ENCODE measurements at regions not wholly inside any gene's neighbourhood (a gene's known extent, or its start where the extent isn't known, plus 50 kb on each side); places are given as distances from the start of the nearest gene placed in this dataset.

DNA sequence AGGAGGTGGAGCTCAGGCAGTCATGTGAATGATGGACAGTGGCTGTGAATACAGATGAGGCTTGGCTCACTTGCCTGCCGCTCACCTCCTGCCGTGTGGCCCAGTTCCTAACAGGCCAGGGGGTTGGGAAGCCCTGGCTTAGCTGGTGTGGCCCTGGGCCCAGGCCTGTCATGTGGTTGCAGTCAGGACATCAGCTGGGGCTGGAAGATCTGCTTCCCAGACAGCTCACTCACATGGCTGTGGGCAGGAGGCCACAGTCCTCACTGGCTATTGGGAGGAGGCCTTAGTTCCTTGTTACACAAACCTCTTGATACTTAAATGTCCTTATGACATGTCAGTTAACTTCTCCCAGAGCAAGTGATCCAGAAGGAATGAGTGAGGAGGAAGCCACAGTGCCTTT, 138.8 kb upstream of the CSF3R start:
- Mint-ChIP-seq H3K4me1 (peaks cover 0 to 5% (median 0%) of the 10 kb centered on the region in 3 donors), H3K27ac (no peak overlapping the region), H3K27me3 (peaks cover 9 to 31% (median 26%) of the 10 kb centered on the region in 3 donors), H3K9me3 (no peaks in the 10 kb centered on the region), H3K36me3 (no peaks in the 10 kb centered on the region), H3K4me3 (no peak overlapping the region)
- ATAC-seq (ENCODE audit: low read depth in 2 of 2), result no peak
- DNase-seq, result no peak

DNA sequence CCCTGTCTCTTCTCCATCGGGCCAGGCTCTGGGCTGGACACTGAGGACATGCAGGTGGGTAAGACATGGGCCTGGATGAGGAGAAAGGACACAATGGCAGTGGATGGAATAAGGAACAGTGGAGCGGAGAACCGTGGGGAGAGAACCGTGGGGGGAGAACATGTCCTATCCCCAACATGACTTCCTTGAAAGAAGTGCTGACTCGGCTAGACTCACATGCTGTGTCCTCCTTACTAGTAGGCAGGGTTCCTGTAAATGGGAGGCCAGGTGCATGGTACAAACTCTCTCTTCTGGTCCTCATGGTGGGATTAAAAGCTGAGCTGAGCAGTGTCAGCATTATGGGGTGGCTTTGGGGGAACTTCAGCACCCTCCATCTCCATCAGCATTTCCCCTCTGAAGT, 137.4 kb upstream of the CSF3R start:
- DNase-seq (no peak), ATAC-seq (ENCODE audit: low read depth in 2 of 2) (no peak)
- H3K9me3 Mint-ChIP-seq, result no peaks in the 10 kb centered on the region
- peaks cover 9 to 20% (median 18%) of the 10 kb centered on the region in 3 donors for H3K27me3 Mint-ChIP-seq
- no peak overlapping the region for H3K27ac Mint-ChIP-seq
- H3K4me3 Mint-ChIP-seq, result no peak overlapping the region
- no peaks in the 10 kb centered on the region for H3K36me3 Mint-ChIP-seq
- peaks cover 0 to 5% (median 0%) of the 10 kb centered on the region in 3 donors for H3K4me1 Mint-ChIP-seq

DNA sequence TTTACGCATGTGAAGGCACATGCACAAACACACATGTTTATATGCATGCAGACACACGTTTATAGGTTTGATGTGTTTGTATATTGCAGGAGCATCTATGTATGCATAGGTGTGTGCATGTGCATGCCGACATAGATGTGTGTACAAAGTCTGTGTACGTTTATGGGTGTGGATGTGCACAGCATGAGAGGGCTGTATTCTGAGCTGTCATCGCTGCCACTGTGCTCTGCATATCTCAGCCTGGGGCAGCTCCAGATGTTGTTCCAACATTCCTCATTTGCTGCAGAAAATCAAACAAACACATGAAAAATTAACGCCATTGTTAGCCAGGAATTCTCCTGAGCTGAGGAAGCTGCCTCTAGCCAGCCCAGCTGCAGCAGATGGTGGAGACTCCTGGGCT, 132.3 kb upstream of the CSF3R start:
- H3K36me3 Mint-ChIP-seq, result no peaks in the 10 kb centered on the region
- no peak overlapping the region for H3K27ac Mint-ChIP-seq

DNA sequence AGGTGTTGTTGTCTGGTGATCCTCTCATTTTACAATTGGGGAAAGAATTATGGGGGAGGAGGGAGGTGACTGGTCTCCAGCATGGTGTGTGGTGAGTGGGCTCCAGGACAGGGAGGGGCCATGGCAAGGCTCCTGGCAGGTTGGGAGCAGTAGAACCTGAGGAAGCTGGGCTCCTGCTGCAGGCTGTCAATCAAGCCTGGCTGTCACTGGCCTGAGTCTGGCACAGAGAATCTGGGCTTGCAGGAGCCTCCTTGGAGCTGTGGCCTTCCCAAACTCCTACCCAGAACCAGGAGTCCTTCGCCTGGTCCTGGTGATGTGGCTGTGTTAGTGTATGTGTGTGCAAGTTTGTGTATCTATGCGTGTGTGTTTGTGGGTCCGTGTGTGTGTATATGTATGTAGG, 131.9 kb upstream of the CSF3R start:
- no peaks in the 10 kb centered on the region for H3K4me1 Mint-ChIP-seq
- H3K36me3 Mint-ChIP-seq, result no peaks in the 10 kb centered on the region
- no peaks in the 10 kb centered on the region for H3K9me3 Mint-ChIP-seq
- ATAC-seq (ENCODE audit: low read depth in 2 of 2) (no peak), DNase-seq (no peak)
- peaks cover 0 to 7% (median 0%) of the 10 kb centered on the region in 3 donors for H3K27me3 Mint-ChIP-seq
- no peak overlapping the region for H3K4me3 Mint-ChIP-seq
- no peak overlapping the region for H3K27ac Mint-ChIP-seq

More for the DNA sequence above, 132.3 kb upstream of the CSF3R start:
- no peak for DNase-seq
- H3K4me1 Mint-ChIP-seq, result no peaks in the 10 kb centered on the region
- no peak for ATAC-seq (ENCODE audit: low read depth in 2 of 2)
- no peak overlapping the region for H3K4me3 Mint-ChIP-seq
- H3K9me3 Mint-ChIP-seq, result no peaks in the 10 kb centered on the region
- H3K27me3 Mint-ChIP-seq, result peaks cover 0 to 7% (median 3%) of the 10 kb centered on the region in 3 donors

DNA sequence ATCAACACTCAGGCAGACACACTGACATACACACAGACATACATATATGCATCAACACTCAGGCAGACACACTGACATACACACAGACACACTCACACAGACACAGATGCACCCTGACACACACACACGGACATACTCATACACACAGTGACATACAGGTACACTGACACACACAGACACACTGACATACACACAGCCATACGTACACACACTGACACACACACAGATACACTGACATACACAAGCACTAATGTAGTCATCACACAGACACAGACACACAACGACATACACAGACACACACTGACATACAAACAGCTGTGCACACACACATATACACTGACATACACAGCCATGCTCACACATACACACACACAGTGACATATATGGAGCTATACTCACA, 131.0 kb upstream of the CSF3R start:
- no peaks in the 10 kb centered on the region for H3K4me1 Mint-ChIP-seq
- no peak overlapping the region for H3K4me3 Mint-ChIP-seq
- no peaks in the 10 kb centered on the region for H3K9me3 Mint-ChIP-seq
- ATAC-seq (ENCODE audit: low read depth in 2 of 2) (no peak), DNase-seq (no peak)
- H3K27ac Mint-ChIP-seq, result no peak overlapping the region
- peaks cover 4 to 7% (median 6%) of the 10 kb centered on the region in 3 donors for H3K27me3 Mint-ChIP-seq
- H3K36me3 Mint-ChIP-seq, result no peaks in the 10 kb centered on the region

DNA sequence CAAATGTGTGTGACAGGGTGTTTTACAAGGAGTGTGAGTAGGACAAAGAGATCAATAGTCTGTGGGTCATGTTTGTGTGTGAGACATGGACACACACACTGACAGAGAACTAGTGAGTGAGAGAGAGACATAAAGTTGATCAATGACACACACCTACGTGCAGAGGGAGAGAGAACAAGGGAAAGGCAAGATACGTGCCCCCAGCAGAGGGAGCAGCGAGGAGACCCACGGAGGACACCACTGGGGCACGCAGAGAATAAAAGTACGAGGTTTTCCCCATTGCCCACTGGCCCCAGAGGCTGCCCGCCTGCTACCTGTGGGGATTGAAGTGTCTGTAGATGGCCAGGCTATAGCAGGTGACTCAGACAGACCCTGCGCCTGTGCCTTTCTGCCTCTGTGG, 130.2 kb upstream of the CSF3R start:
- Mint-ChIP-seq H3K4me3 (no peak overlapping the region), H3K9me3 (no peaks in the 10 kb centered on the region), H3K27me3 (peaks cover 4 to 7% (median 7%) of the 10 kb centered on the region in 3 donors), H3K27ac (no peak overlapping the region), H3K36me3 (no peaks in the 10 kb centered on the region), H3K4me1 (no peaks in the 10 kb centered on the region)
- DNase-seq (no peak), ATAC-seq (ENCODE audit: low read depth in 2 of 2) (no peak)

DNA sequence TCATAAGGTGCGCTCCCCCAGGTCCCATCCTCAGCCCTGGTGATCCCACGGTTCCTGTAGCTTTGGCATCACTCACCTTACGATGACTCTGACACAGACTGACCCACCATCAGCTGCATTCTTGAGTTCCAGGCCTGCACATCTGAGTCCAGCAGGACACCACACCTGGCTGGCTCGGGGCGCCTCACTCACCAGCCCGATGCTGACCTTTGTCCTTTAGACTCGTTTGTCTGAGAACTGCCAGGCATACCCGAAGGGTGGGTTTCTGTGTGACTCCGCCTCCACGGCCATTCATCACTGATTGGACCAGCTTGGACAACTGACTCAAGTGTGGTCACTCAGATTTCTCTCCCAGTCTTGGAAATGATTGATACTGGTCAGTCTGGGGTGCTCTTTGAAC, 129.4 kb upstream of the CSF3R start:
- no peak for DNase-seq
- no peak overlapping the region for H3K27ac Mint-ChIP-seq
- ATAC-seq (ENCODE audit: low read depth in 2 of 2), result no peak
- H3K36me3 Mint-ChIP-seq, result no peaks in the 10 kb centered on the region
- no peaks in the 10 kb centered on the region for H3K9me3 Mint-ChIP-seq
- peaks cover 4 to 7% (median 7%) of the 10 kb centered on the region in 3 donors for H3K27me3 Mint-ChIP-seq
- no peaks in the 10 kb centered on the region for H3K4me1 Mint-ChIP-seq
- no peak overlapping the region for H3K4me3 Mint-ChIP-seq

DNA sequence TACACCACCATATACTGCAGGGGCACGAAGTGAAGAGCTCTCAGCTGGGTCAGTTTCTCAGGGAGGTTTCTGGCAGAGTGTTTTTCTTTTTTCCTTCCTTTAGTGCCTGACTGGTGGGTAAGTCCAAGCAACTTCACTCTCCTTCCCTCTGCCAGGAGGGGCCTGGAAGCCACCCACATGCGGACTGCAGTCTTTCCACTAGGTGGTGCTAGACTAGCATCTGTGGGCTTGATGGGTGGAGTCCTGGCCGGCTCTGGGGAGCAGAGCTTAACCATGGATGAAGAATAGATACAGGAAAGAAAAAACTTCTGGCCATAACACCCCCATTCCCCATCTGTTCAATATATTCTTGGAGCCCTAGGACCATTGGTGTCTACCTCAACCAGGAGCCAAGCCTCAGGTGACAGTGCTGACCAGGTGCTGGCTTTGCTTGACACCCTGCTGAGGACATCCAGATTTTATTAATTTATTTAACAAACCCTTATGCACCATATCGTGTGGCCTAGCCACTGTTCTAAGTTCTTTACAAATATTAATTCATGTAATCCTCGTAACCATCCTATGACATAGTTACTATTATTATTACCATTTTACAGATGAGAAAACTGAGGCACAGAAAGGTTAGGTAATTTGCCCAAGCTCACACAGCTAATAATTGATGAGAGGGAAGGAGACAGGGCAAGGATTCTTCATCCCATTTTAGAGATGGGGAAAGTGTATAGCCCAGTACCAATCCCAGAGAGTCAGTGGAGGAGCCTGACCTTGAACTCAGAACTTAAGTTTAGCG, 126.7 kb upstream of the CSF3R start:
- Mint-ChIP-seq H3K4me3 (no peak overlapping the region), H3K36me3 (no peaks in the 10 kb centered on the region), H3K9me3 (no peaks in the 10 kb centered on the region), H3K27ac (no peak overlapping the region), H3K4me1 (no peaks in the 10 kb centered on the region), H3K27me3 (peaks cover 7 to 24% (median 11%) of the 10 kb centered on the region in 3 donors)
- DNase-seq (no peak), ATAC-seq (ENCODE audit: low read depth in 2 of 2) (no peak)

DNA sequence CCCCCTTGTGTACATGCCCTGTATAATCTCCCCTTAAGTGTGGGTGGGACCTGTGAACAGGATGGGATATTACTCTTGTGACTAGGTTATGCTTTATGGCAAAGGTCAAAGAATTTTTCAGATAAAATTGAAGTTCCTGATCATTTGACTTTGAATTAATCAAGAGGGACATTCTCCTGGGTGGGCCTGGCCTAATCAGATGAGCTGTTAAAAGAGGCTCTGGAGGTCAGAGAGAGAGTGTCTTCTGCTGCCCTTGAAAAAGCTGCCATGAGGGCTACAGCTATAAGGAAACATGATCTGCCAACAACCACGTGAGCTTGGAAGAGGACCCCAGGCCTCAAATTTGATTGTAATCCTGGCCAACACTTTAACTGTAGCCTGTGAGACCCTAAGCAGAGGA, 125.6 kb upstream of the CSF3R start:
- Mint-ChIP-seq H3K27me3 (peaks cover 8 to 26% (median 11%) of the 10 kb centered on the region in 3 donors), H3K27ac (no peak overlapping the region), H3K9me3 (no peaks in the 10 kb centered on the region), H3K4me3 (no peak overlapping the region), H3K4me1 (no peaks in the 10 kb centered on the region), H3K36me3 (no peaks in the 10 kb centered on the region)
- DNase-seq (no peak), ATAC-seq (ENCODE audit: low read depth in 2 of 2) (no peak)

DNA sequence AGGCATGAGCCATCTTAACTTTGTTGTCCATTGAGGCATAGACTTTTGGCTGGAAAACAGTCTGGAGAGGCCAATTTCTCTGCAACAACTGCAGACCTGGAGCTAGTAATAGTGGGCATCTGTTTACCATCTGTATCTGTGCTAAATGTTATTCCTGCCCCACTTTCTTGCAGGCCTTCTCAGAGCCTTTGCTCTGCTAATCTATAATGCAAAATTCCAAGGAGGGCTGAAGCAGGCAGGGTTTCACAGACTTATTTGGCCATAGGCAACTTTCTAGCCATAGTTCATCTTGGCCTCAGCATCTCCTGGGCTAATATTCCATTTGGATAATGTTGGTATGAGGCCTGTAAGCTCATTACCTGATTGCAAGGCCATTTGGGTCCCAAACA, 124.5 kb upstream of the CSF3R start:
- no peak overlapping the region for H3K27ac Mint-ChIP-seq
- H3K27me3 Mint-ChIP-seq, result peaks cover 17 to 36% (median 17%) of the 10 kb centered on the region in 3 donors
- DNase-seq (no peak), ATAC-seq (ENCODE audit: low read depth in 2 of 2) (no peak)
- no peak overlapping the region for H3K4me3 Mint-ChIP-seq
- H3K36me3 Mint-ChIP-seq, result no peaks in the 10 kb centered on the region
- H3K4me1 Mint-ChIP-seq, result no peaks in the 10 kb centered on the region
- H3K9me3 Mint-ChIP-seq, result peaks cover 0 to 5% (median 0%) of the 10 kb centered on the region in 7 donors

DNA sequence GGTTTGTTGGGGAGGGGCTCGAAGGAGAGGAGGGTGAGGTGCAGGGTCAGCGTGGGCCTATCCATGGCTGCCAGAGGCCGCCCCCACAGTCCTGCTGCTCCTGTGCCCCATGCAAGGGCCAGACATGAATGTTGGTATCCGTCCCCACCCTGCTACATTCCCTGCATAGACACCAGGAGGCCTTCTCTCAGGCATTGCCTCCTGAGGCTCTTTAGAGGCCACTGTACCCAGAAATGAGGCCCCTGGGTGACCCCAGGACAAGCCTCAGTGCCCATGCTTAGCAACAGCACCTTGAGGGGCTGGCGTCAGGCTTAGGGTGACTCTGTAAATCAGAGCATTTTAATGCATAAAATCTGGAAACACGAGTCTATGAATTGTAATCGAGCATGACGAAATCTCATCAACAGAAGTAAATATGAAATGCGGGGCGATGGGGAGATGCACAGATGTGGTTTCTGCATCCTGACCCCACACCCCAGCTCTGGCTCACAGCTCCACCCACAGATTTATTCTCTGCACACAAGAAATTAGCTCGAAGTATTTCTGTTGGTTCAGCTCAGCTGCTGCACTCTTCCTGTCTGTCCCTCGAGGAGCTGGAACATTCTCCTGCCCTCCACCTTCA, 124.0 kb upstream of the CSF3R start:
- H3K4me3 Mint-ChIP-seq, result no peak overlapping the region
- H3K9me3 Mint-ChIP-seq, result peaks cover 0 to 5% (median 0%) of the 10 kb centered on the region in 7 donors
- DNase-seq, result no peak
- peaks cover 12 to 38% (median 17%) of the 10 kb centered on the region in 3 donors for H3K27me3 Mint-ChIP-seq
- H3K4me1 Mint-ChIP-seq, result no peaks in the 10 kb centered on the region
- H3K36me3 Mint-ChIP-seq, result no peaks in the 10 kb centered on the region
- no peak overlapping the region for H3K27ac Mint-ChIP-seq
- no peak for ATAC-seq (ENCODE audit: low read depth in 2 of 2)

DNA sequence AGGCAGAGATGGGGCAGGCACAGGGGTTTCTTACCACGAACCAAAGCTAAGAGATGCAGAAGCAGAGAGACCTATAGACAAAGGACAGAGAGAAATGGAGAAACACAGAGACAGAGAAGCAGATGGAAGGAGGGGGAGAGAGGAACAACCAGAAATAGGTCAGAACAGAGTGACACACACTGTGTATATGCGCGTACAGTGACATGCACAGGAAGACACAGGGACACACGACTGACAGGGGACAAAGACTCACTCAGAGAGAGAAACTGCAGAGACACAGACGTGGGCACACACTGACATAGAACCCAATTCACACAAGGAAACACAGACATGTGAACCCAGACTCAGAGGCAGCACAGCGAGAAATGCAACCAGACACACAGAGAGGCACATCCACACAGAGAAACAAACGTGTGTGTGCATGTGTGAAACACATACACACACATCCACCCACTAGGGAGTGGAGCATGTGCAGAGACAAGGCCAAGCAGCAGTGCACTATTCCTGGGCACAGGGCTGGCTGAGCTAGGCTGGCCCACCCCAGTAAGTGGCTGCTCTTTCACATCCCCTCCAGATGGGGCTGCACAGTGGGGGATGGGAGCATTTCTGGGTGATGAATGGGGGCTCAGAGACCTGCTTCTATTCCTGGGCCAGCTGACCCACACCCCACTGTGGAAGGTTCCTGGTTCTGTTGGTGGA, 123.4 kb upstream of the CSF3R start:
- Mint-ChIP-seq H3K27me3 (peaks cover 15 to 45% (median 22%) of the 10 kb centered on the region in 3 donors), H3K4me3 (no peak overlapping the region), H3K27ac (peak overlapping the region in 1 of 6 donors; percentile 39), H3K4me1 (no peaks in the 10 kb centered on the region), H3K36me3 (no peaks in the 10 kb centered on the region), H3K9me3 (peaks cover 0 to 5% (median 0%) of the 10 kb centered on the region in 7 donors)
- no peak for DNase-seq
- ATAC-seq (ENCODE audit: low read depth in 2 of 2), result no peak

DNA sequence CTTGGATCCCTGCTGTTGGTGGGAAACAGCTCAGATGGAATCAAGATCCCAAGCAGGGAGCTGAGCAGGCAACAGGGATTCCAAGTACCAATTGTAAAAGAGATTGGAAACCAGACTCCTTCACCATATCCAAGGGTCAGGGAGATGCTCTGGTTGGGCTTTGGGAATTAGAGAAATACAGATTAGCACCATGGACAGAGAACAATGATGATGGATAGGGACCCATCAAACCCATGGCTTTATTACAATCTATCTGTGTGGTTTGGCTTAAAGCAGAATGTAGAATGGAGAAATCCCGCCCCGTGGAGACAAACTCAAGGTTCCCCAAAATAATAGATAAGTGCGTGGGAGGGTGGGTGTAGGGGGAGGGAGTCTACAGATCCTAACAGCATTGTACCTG, 120.7 kb upstream of the CSF3R start:
- DNase-seq (no peak), ATAC-seq (ENCODE audit: low read depth in 2 of 2) (no peak)
- Mint-ChIP-seq H3K27ac (no peak overlapping the region), H3K4me3 (no peak overlapping the region), H3K9me3 (peaks cover 0 to 5% (median 0%) of the 10 kb centered on the region in 7 donors), H3K4me1 (no peaks in the 10 kb centered on the region), H3K36me3 (no peaks in the 10 kb centered on the region), H3K27me3 (peaks cover 16 to 45% (median 21%) of the 10 kb centered on the region in 3 donors)

DNA sequence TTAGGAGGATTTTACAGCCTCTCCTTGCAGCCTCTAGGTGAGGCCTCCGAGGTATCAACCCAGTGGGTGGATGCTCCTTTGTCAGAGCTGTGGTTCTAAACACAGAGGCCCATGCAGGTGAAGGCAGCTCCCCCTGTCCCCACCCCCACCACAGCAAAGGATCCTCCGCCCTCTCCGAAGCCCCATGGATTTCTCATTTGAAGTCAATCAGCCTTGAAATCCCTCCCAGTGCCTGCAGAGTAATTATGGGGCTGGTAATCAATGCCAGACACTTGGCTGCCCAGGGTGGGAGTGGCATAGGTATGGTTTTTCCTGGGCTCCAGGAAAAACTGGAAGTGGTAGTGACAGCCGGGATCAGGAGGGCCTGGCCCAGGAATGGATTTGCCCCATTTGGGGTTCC, 119.5 kb upstream of the CSF3R start:
- ATAC-seq (ENCODE audit: low read depth in 2 of 2), result no peak
- H3K4me3 Mint-ChIP-seq, result no peak overlapping the region

More for the DNA sequence above, 119.5 kb upstream of the CSF3R start:
- Mint-ChIP-seq H3K27me3 (peaks cover 16 to 58% (median 25%) of the 10 kb centered on the region in 3 donors), H3K4me1 (no peaks in the 10 kb centered on the region), H3K9me3 (peaks cover 0 to 5% (median 0%) of the 10 kb centered on the region in 7 donors), H3K27ac (peak overlapping the region in 1 of 6 donors; percentile 21), H3K36me3 (no peaks in the 10 kb centered on the region)
- no peak for DNase-seq

Data from naive B cell (primary cell).